ENCODE measurements at regions not wholly inside any gene's neighbourhood (a gene's known extent, or its start where the extent isn't known, plus 50 kb on each side); places are given as distances from the start of the nearest gene placed in this dataset.

- no peaks in the 10 kb centered on the region for H3K36me3 Mint-ChIP-seq (ENCODE audit: low read depth)
- no peak overlapping the region for H3K4me3 Mint-ChIP-seq
- H3K27ac Mint-ChIP-seq: no peak overlapping the region
- no peak for TF ChIP-seq CTCF (IDR thresholded peaks at IDR 0.05; ENCODE audit: unreplicated experiment in 3 of 3)
- no peaks in the 10 kb centered on the region for H3K27me3 Mint-ChIP-seq (ENCODE audit: low read depth)
- peaks cover 11% of the 10 kb centered on the region for H3K4me1 Mint-ChIP-seq
- no peaks in the 10 kb centered on the region for H3K9me3 Mint-ChIP-seq
Observed at GRCh38 chr3:182731764-182732163, 61.5 kb upstream of the ATP11B start.

GRCh38 chr3:182732232-182733015 is 60.9 kb upstream of the ATP11B start:
- no peak for TF ChIP-seq CTCF (IDR thresholded peaks at IDR 0.05; ENCODE audit: unreplicated experiment in 3 of 3)
- Mint-ChIP-seq H3K4me3 (no peak overlapping the region), H3K9me3 (no peaks in the 10 kb centered on the region), H3K27ac (no peak overlapping the region), H3K36me3 (ENCODE audit: low read depth) (no peaks in the 10 kb centered on the region), H3K27me3 (ENCODE audit: low read depth) (no peaks in the 10 kb centered on the region), H3K4me1 (peaks cover 9% of the 10 kb centered on the region)

- Mint-ChIP-seq H3K36me3 (ENCODE audit: low read depth) (no peaks in the 10 kb centered on the region), H3K4me3 (no peak overlapping the region), H3K27me3 (ENCODE audit: low read depth) (no peaks in the 10 kb centered on the region), H3K27ac (peak overlapping the region; percentile 23 to 38 (median 27)), H3K9me3 (no peaks in the 10 kb centered on the region), H3K4me1 (peaks cover 29% of the 10 kb centered on the region)
- no peak for TF ChIP-seq CTCF (IDR thresholded peaks at IDR 0.05; ENCODE audit: unreplicated experiment in 3 of 3)
Observed at GRCh38 chr3:182735672-182736071, 57.6 kb upstream of the ATP11B start.

- no peaks in the 10 kb centered on the region for H3K27me3 Mint-ChIP-seq (ENCODE audit: low read depth)
- H3K27ac Mint-ChIP-seq: no peak overlapping the region
- H3K36me3 Mint-ChIP-seq (ENCODE audit: low read depth): no peaks in the 10 kb centered on the region
- no peak for TF ChIP-seq CTCF (IDR thresholded peaks at IDR 0.05; ENCODE audit: unreplicated experiment in 3 of 3)
- H3K4me3 Mint-ChIP-seq: no peak overlapping the region
- H3K4me1 Mint-ChIP-seq: peaks cover 38% of the 10 kb centered on the region
- no peaks in the 10 kb centered on the region for H3K9me3 Mint-ChIP-seq
Observed at GRCh38 chr3:182737825-182738224, 55.5 kb upstream of the ATP11B start.

- TF ChIP-seq CTCF (IDR thresholded peaks at IDR 0.05; ENCODE audit: unreplicated experiment in 3 of 3): no peak
- Mint-ChIP-seq H3K4me3 (no peak overlapping the region), H3K27ac (peak overlapping the region in 2 of 3 experiments; percentile 36 to 47), H3K9me3 (no peaks in the 10 kb centered on the region), H3K27me3 (ENCODE audit: low read depth) (no peaks in the 10 kb centered on the region), H3K36me3 (ENCODE audit: low read depth) (no peaks in the 10 kb centered on the region), H3K4me1 (peaks cover 38% of the 10 kb centered on the region)
Observed at GRCh38 chr3:182738583-182739411, 54.5 kb upstream of the ATP11B start.
